ENCODE measurements at regions not wholly inside any gene's neighbourhood (a gene's known extent, or its start where the extent isn't known, plus 50 kb on each side); places are given as distances from the start of the nearest gene placed in this dataset.
A peak's percentile ranks its signal among the peaks of the same experiment; 100 is the strongest.

DNA sequence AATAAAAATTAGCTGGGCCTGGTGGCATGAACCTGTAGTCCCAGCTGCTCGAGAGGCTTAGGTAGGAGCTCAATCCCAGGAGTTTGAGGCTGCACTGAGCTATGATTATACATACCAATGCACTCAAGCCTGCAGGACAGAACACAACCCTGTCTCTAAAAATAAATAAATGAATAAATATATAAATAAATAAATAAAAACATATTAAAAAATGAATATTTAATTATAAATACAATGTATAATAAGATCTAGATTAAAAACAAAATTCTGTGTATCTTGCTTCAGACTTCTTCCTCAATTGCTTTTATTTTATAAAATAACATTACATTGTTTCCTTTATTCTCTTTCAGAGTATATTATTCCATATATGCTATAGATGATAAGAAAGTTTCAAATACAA lies 1964.1 kb downstream of the PCDH9 start:
- Histone ChIP-seq H3K4me3 (no peak overlapping the region), H3K9me3 (ENCODE audit: low read depth) (no peaks in the 10 kb centered on the region), H3K27ac (no peak overlapping the region), H3K27me3 (no peaks in the 10 kb centered on the region), H3K36me3 (no peaks in the 10 kb centered on the region), H3K4me1 (ENCODE audit: low read depth) (no peaks in the 10 kb centered on the region)
- TF ChIP-seq, protein P1, sequence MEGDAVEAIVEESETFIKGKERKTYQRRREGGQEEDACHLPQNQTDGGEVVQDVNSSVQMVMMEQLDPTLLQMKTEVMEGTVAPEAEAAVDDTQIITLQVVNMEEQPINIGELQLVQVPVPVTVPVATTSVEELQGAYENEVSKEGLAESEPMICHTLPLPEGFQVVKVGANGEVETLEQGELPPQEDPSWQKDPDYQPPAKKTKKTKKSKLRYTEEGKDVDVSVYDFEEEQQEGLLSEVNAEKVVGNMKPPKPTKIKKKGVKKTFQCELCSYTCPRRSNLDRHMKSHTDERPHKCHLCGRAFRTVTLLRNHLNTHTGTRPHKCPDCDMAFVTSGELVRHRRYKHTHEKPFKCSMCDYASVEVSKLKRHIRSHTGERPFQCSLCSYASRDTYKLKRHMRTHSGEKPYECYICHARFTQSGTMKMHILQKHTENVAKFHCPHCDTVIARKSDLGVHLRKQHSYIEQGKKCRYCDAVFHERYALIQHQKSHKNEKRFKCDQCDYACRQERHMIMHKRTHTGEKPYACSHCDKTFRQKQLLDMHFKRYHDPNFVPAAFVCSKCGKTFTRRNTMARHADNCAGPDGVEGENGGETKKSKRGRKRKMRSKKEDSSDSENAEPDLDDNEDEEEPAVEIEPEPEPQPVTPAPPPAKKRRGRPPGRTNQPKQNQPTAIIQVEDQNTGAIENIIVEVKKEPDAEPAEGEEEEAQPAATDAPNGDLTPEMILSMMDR (IDR thresholded peaks at IDR 0.05; ENCODE audit: low read depth, low read length): no peak
- no peak for DNase-seq (ENCODE audit: low read depth in 1 of 2, low spot score in 1 of 2)

DNA sequence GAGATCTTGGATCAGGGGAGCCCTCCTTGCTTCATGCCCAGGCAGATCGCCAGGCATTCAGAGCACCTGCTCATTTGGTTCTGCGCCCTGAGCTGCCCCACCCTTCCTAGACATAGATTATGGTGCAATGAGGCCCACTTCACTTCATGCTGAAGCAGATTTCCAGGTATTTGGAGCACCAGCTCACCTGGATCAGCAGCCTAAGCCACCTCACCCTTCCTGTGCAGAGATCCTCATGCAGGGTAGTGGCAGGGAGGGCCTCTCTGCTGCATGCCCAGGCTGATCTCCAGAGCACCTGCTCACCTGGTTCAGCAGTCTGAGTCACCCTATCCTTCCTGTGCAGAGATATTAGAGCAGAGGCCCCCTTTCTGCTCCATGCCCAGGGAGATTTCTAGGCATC lies 1966.1 kb downstream of the PCDH9 start:
- Histone ChIP-seq H3K4me1 (ENCODE audit: low read depth) (no peaks in the 10 kb centered on the region), H3K4me3 (no peak overlapping the region), H3K9me3 (ENCODE audit: low read depth) (no peaks in the 10 kb centered on the region), H3K36me3 (no peaks in the 10 kb centered on the region), H3K27ac (no peak overlapping the region), H3K27me3 (no peaks in the 10 kb centered on the region)
- no peak for DNase-seq (ENCODE audit: low read depth in 1 of 2, low spot score in 1 of 2)
- TF ChIP-seq, protein P1 (IDR thresholded peaks at IDR 0.05; ENCODE audit: low read depth, low read length): no peak

DNA sequence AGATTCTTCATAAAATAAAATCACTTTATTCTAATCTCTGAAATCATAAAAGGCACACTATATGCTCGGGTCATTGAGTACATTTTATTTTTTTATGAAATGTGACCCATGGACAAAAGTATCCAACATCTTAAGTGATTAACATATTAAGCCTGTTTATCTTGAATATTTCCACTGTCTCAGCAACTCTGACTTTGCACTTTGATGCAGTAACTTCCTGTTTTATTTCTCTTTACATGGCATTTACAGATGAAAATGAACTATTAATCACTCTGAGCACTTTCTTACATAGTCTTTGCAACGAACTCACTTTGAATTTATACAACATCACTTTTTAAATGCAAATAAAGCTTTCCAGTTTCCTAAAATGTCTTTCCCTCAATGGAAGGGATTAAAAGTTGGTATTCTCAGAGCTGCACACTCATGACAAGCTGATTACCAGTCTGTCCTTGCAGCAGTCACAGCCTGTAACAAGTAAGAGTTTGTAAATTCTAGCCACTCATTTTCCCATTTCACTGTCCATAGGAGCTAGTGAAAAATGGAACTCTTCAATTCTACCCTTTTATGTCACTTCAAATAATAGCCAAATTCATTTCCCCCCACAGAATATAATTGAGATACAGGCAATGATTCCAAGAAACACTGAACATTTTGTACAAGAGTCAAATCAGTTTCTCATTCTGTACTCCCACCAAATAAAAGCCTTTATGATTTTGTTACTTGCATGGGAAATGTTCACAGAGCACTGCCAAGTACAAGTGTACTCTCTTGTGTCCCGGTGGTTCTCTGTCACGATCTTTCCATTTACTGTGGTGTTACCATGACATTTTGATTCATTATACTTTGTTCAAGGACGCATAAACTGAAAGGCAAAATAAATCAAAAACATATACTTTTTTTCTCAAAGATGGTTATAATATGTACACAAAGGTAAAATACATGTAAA lies 1968.9 kb downstream of the PCDH9 start:
- H3K9me3 ChIP-seq (ENCODE audit: low read depth): no peaks in the 10 kb centered on the region
- peak in 1 of 2 donors; percentile 12 for DNase-seq (ENCODE audit: low read depth in 1 of 2, low spot score in 1 of 2)
- no peak overlapping the region for H3K4me3 ChIP-seq
- H3K27me3 ChIP-seq: no peaks in the 10 kb centered on the region
- H3K27ac ChIP-seq: no peak overlapping the region
- no peaks in the 10 kb centered on the region for H3K36me3 ChIP-seq
- H3K4me1 ChIP-seq (ENCODE audit: low read depth): no peaks in the 10 kb centered on the region
- TF ChIP-seq, protein P1 (IDR thresholded peaks at IDR 0.05; ENCODE audit: low read depth, low read length): no peak

DNA sequence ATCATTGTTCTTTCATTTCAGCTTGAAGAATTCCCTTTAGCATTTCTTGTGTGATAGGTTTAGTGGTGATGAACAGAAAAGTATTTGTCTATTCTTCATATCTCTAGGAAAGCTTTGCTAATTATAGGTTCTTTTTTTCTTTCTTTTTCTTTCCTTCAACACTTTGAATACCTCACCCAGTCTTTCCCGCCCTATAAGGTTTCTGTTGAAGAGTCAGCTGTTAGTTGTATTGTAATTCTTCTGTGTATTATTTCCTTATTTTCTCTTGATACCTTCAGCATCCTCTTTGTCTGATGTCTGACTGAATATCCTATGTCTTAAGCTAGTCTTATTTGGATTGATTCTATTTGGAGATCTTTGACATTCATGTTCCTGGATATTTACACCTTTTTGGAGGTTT lies 1989.4 kb downstream of the PCDH9 start:
- Histone ChIP-seq H3K4me1 (ENCODE audit: low read depth) (no peaks in the 10 kb centered on the region), H3K9me3 (ENCODE audit: low read depth) (no peaks in the 10 kb centered on the region), H3K36me3 (no peaks in the 10 kb centered on the region), H3K4me3 (no peak overlapping the region), H3K27ac (no peak overlapping the region), H3K27me3 (no peaks in the 10 kb centered on the region)
- TF ChIP-seq, protein P1 (IDR thresholded peaks at IDR 0.05; ENCODE audit: low read depth, low read length): no peak
- DNase-seq (ENCODE audit: low read depth in 1 of 2, low spot score in 1 of 2): no peak

DNA sequence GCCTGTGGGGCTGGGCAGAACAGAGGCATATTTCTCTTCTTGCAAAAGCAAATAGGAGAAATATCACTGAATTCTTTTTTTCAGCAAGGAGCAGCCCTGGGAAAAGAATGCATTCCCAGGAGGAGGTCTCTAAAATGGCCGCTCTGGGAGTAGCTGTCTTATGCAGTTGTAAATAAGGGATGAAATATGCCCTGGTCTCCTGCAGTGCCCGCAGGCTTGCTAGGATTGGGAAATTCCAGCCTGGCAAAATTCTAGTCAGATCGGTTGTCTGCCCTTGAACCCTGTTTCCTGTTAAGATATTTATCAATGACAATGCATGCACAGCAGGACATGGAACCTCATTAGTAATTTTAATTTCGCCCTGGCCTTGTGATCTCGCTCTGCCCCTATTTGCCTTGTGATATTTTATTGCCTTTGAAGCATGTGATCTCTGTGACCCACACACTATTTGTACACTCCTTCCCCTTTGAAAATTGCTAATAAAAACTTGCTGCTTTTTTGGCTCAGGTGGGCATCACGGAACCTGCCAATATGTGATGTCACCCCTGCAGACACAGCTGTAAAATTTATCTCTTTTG lies 1993.2 kb downstream of the PCDH9 start:
- no peak for DNase-seq (ENCODE audit: low read depth in 1 of 2, low spot score in 1 of 2)
- no peak overlapping the region for H3K4me3 ChIP-seq

More for the DNA sequence above, 1993.2 kb downstream of the PCDH9 start:
- no peaks in the 10 kb centered on the region for H3K9me3 ChIP-seq (ENCODE audit: low read depth)
- H3K27me3 ChIP-seq: no peaks in the 10 kb centered on the region
- H3K27ac ChIP-seq: no peak overlapping the region
- TF ChIP-seq, protein P1 (IDR thresholded peaks at IDR 0.05; ENCODE audit: low read depth, low read length): no peak
- H3K36me3 ChIP-seq: no peaks in the 10 kb centered on the region
- no peaks in the 10 kb centered on the region for H3K4me1 ChIP-seq (ENCODE audit: low read depth)
